CD14-positive monocyte (primary cell): ENCODE measurements at regions not wholly inside any gene's neighbourhood (a gene's known extent, or its start where the extent isn't known, plus 50 kb on each side); places are given as distances from the start of the nearest gene placed in this dataset.

ENCODE experiments used
- DNase-seq, 3 donors: peaks; one replicate each; pipeline ENCODE4 v3.0.0-alpha.2; 2011 to 2022
- H2AFZ ChIP-seq: 2 replicates; pipeline ENCODE4 v1.6.0; 2012; ENCODE audit warnings: mild to moderate bottlenecking, low read depth, low read length, inconsistent platforms; ENCODE audit not compliant: insufficient read depth, poor library complexity, severe bottlenecking
- H3K27ac ChIP-seq, 2 donors: 1 replicate in 1 of 2; 2 replicates in 1 of 2; pipeline ENCODE4 v1.5.1; 2012 to 2013; ENCODE audit warnings: low read length in 2 of 2, control low read depth in 1 of 2, inconsistent platforms in 1 of 2, low read depth in 1 of 2, mild to moderate bottlenecking in 1 of 2
- H3K27me3 ChIP-seq, 2 donors: one replicate each; pipeline versions ENCODE4 v1.6.0 to v1.6.1; 2011 to 2013; ENCODE audit warnings: low read length in 2 of 2; ENCODE audit not compliant: control insufficient read depth in 2 of 2, insufficient read depth in 2 of 2
- H3K36me3 ChIP-seq, 2 donors: replicated peaks in 1 of 2; 1 replicate in 1 of 2; 2 replicates in 1 of 2; pipeline versions ENCODE4 v1.5.1 to v1.6.1; 2012 to 2013; ENCODE audit warnings: low read length in 2 of 2, control low read depth in 1 of 2, inconsistent platforms in 1 of 2, mild to moderate bottlenecking in 1 of 2; ENCODE audit not compliant: insufficient read depth in 2 of 2, control insufficient read depth in 1 of 2
- H3K4me1 ChIP-seq, 2 donors: 1 replicate in 1 of 2; 2 replicates in 1 of 2; pipeline versions ENCODE4 v1.5.1 to v1.6.1; 2012 to 2013; ENCODE audit warnings: low read length in 2 of 2, control low read depth in 1 of 2, inconsistent platforms in 1 of 2, mild to moderate bottlenecking in 1 of 2, moderate library complexity in 1 of 2; ENCODE audit not compliant: insufficient read depth in 2 of 2, control insufficient read depth in 1 of 2
- H3K4me2 ChIP-seq: replicated peaks from 2 replicates; pipeline ENCODE3; 2012; ENCODE audit warnings: low read length, moderate library complexity, mild to moderate bottlenecking; ENCODE audit not compliant: poor library complexity, severe bottlenecking; ENCODE audit errors: extremely low read depth
- H3K4me3 ChIP-seq, 3 experiments: fragments of 200-600 bp in 1 of 3; sonication (generic) in 1 of 3; replicated peaks in 1 of 3; 1 replicate in 2 of 3; 2 replicates in 1 of 3; pipeline ENCODE4 v1.5.1; 2011 to 2013; ENCODE audit warnings: low read length in 3 of 3, mild to moderate bottlenecking in 3 of 3, control low read depth in 2 of 3, low read depth in 2 of 3, inconsistent platforms in 1 of 3, moderate library complexity in 1 of 3
- H3K79me2 ChIP-seq: 2 replicates; pipeline ENCODE4 v1.6.0; 2012; ENCODE audit warnings: mild to moderate bottlenecking, control low read depth, inconsistent platforms, low read length, moderate library complexity; ENCODE audit not compliant: insufficient read depth
- H3K9ac ChIP-seq: 2 replicates; pipeline ENCODE4 v1.6.0; 2017; ENCODE audit warnings: low read length, mild to moderate bottlenecking; ENCODE audit not compliant: insufficient read depth, poor library complexity, severe bottlenecking
- H3K9me3 ChIP-seq, 2 donors: replicated peaks in 1 of 2; 1 replicate in 1 of 2; 2 replicates in 1 of 2; pipeline versions ENCODE4 v1.5.1 to v1.6.1; 2012 to 2013; ENCODE audit warnings: low read length in 2 of 2, control low read depth in 1 of 2; ENCODE audit not compliant: control insufficient read depth in 1 of 2, insufficient read depth in 1 of 2
- H4K20me1 ChIP-seq: 2 replicates; pipeline ENCODE4 v1.6.0; 2012; ENCODE audit warnings: mild to moderate bottlenecking, low read length, control low read depth, moderate library complexity; ENCODE audit not compliant: insufficient read depth
- H3K27ac Mint-ChIP-seq, 7 donors: one replicate each; pipeline ENCODE4 v1.8.0; 2020; ENCODE audit warnings: mild to moderate bottlenecking in 7 of 7, mixed read lengths in 7 of 7, moderate library complexity in 6 of 7, inconsistent platforms in 2 of 7
- H3K27me3 Mint-ChIP-seq, 3 donors: one replicate each; pipeline ENCODE4 v1.8.0; 2021 to 2022; ENCODE audit warnings: low read depth in 3 of 3, mild to moderate bottlenecking in 3 of 3, mixed read lengths in 3 of 3, moderate library complexity in 3 of 3, inconsistent platforms in 1 of 3
- H3K36me3 Mint-ChIP-seq, 2 donors: one replicate each; pipeline ENCODE4 v1.8.0; 2020; ENCODE audit warnings: mixed read lengths in 2 of 2, inconsistent platforms in 1 of 2, mild to moderate bottlenecking in 1 of 2
- H3K4me1 Mint-ChIP-seq: one replicate; pipeline ENCODE4 v1.8.0; 2020; ENCODE audit warnings: mild to moderate bottlenecking, mixed read lengths
- H3K4me3 Mint-ChIP-seq, 2 donors: one replicate each; pipeline ENCODE4 v1.8.0; 2020; ENCODE audit warnings: mild to moderate bottlenecking in 2 of 2, mixed read lengths in 2 of 2, moderate library complexity in 1 of 2
- H3K9me3 Mint-ChIP-seq, 7 donors: one replicate each; pipeline ENCODE4 v1.8.0; 2020 to 2022; ENCODE audit warnings: mixed read lengths in 7 of 7, mild to moderate bottlenecking in 6 of 7, moderate library complexity in 6 of 7, inconsistent platforms in 2 of 7
- CTCF ChIP-seq: fragments of 200-600 bp; IDR thresholded peaks from one replicate; pipeline ENCODE4 v1.8.0; 2022; ENCODE audit warnings: antibody characterized with exemption, mild to moderate bottlenecking
- WGBS: methylation state at CpG from one replicate; pipeline ENCODE4 v1.1.5; 2013; ENCODE audit warnings: missing lambda C conversion rate; ENCODE audit not compliant: insufficient coverage; 5-methylcytosine and 5-hydroxymethylcytosine counted together
- intact Hi-C, 2 donors: fragments of 100-400 bp; cut with micrococcal nuclease; formaldehyde crosslinking; loops; one replicate each; pipeline versions ENCODE4 v1.15.0 to v1.15.1; 2023

GRCh38 chr12:32989705-32990104 lies 93.1 kb upstream of the PKP2 start:
- H3K9me3 Mint-ChIP-seq, result peaks cover 0 to 4% (median 0%) of the 10 kb centered on the region in 7 donors

GRCh38 chr12:32988982-32989381 lies 92.4 kb upstream of the PKP2 start:
- Mint-ChIP-seq H3K36me3 (no peaks in the 10 kb centered on the region), H3K4me3 (no peak overlapping the region), H3K27ac (no peak overlapping the region), H3K9me3 (peaks cover 0 to 6% (median 2%) of the 10 kb centered on the region in 7 donors), H3K4me1 (no peaks in the 10 kb centered on the region), H3K27me3 (peaks cover 0 to 4% (median 3%) of the 10 kb centered on the region in 3 donors)
- H3K36me3 ChIP-seq, result no peaks in the 10 kb centered on the region
- H4K20me1 ChIP-seq, result no peaks in the 10 kb centered on the region
- peaks cover 0 to 6% of the 10 kb centered on the region in 2 donors for H3K9me3 ChIP-seq
- WGBS, result 57% methylated on average over 2 of the region's 4 CpGs
- no peaks in the 10 kb centered on the region for H3K4me1 ChIP-seq
- intact Hi-C loops, result no loop called here
- no peak overlapping the region for H3K9ac ChIP-seq
- DNase-seq, result no peak
- no peak overlapping the region for H3K4me3 ChIP-seq
- no peaks in the 10 kb centered on the region for H3K27me3 ChIP-seq
- H3K4me2 ChIP-seq, result no peak overlapping the region
- no peak overlapping the region for H3K27ac ChIP-seq
- TF ChIP-seq CTCF, result no peak
- H2AFZ ChIP-seq, result no peak overlapping the region
- H3K79me2 ChIP-seq, result no peaks in the 10 kb centered on the region

More at GRCh38 chr12:32989705-32990104, 93.1 kb upstream of the PKP2 start:
- H3K27ac Mint-ChIP-seq, result no peak overlapping the region
- peaks cover 3 to 4% (median 3%) of the 10 kb centered on the region in 3 donors for H3K27me3 Mint-ChIP-seq
- intact Hi-C loops, result no loop called here
- Histone ChIP-seq H3K4me1 (no peaks in the 10 kb centered on the region), H4K20me1 (no peaks in the 10 kb centered on the region), H3K36me3 (no peaks in the 10 kb centered on the region), H3K9me3 (peaks cover 0 to 6% of the 10 kb centered on the region in 2 donors), H3K27ac (no peak overlapping the region), H3K4me3 (no peak overlapping the region), H3K4me2 (no peak overlapping the region), H3K27me3 (no peaks in the 10 kb centered on the region), H2AFZ (no peak overlapping the region), H3K79me2 (no peaks in the 10 kb centered on the region), H3K9ac (no peak overlapping the region)
- DNase-seq, result no peak
- H3K4me3 Mint-ChIP-seq, result no peak overlapping the region
- no peaks in the 10 kb centered on the region for H3K4me1 Mint-ChIP-seq
- no peaks in the 10 kb centered on the region for H3K36me3 Mint-ChIP-seq
- TF ChIP-seq CTCF, result no peak
